BJ (cell line): ENCODE measurements at regions not wholly inside any gene's neighbourhood (a gene's known extent, or its start where the extent isn't known, plus 50 kb on each side); places are given as distances from the start of the nearest gene placed in this dataset.

ENCODE experiments used
- CTCF ChIA-PET: fragments of 350-600 bp; formaldehyde crosslinking; extraction: SDS; loops from one replicate; lab custom pipeline; 2021; ENCODE audit warnings: antibody characterized with exemption, inconsistent platforms; lab: Yijun Ruan, JAX
- POLR2A ChIA-PET: fragments of 300-600 bp; sonication (Branson Sonifier 250); formaldehyde crosslinking; extraction: SDS; loops from one replicate; lab custom pipeline; 2021; ENCODE audit warnings: antibody characterized with exemption; lab: Charles Lee
- DNase-seq: peaks from one replicate; pipeline ENCODE4 v3.0.0-alpha.2; 2011; ENCODE audit warnings: low read depth
- H3K27me3 ChIP-seq: 2 replicates; pipeline ENCODE4 v1.6.0; 2011; ENCODE audit warnings: low read length; ENCODE audit not compliant: control insufficient read depth, insufficient read depth
- H3K36me3 ChIP-seq: 2 replicates; pipeline ENCODE4 v1.5.1; 2011; ENCODE audit warnings: low read length; ENCODE audit not compliant: control insufficient read depth, insufficient read depth
- H3K4me3 ChIP-seq: 2 replicates; pipeline ENCODE4 v1.5.1; 2011; ENCODE audit warnings: low read depth, mild to moderate bottlenecking, control low read depth, low read length
- TF ChIP-seq, protein P1 (sequence below): IDR thresholded peaks from 2 replicates; pipeline ENCODE4 v1.5.1; 2011; ENCODE audit warnings: low read depth, mild to moderate bottlenecking, control low read depth, inconsistent platforms, low read length, moderate library complexity; ENCODE audit not compliant: insufficient read depth

GRCh38 chr12:82635263-82635662 is 51.4 kb upstream of the TMTC2 start:
- ChIA-PET CTCF (interaction anchor here (1.0 kb wide), 1 partner anchor 19 kb away, joined by 3 read pairs; no protein-coding TSS in a partner anchor), POLR2A (no interaction called here)
- no peaks in the 10 kb centered on the region for H3K27me3 ChIP-seq
- DNase-seq = no peak
- no peaks in the 10 kb centered on the region for H3K36me3 ChIP-seq
- no peak overlapping the region for H3K4me3 ChIP-seq
- TF ChIP-seq, protein P1, sequence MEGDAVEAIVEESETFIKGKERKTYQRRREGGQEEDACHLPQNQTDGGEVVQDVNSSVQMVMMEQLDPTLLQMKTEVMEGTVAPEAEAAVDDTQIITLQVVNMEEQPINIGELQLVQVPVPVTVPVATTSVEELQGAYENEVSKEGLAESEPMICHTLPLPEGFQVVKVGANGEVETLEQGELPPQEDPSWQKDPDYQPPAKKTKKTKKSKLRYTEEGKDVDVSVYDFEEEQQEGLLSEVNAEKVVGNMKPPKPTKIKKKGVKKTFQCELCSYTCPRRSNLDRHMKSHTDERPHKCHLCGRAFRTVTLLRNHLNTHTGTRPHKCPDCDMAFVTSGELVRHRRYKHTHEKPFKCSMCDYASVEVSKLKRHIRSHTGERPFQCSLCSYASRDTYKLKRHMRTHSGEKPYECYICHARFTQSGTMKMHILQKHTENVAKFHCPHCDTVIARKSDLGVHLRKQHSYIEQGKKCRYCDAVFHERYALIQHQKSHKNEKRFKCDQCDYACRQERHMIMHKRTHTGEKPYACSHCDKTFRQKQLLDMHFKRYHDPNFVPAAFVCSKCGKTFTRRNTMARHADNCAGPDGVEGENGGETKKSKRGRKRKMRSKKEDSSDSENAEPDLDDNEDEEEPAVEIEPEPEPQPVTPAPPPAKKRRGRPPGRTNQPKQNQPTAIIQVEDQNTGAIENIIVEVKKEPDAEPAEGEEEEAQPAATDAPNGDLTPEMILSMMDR = no peak
